Glutamatergic neuron (in vitro differentiated cells): ENCODE measurements at regions not wholly inside any gene's neighbourhood (a gene's known extent, or its start where the extent isn't known, plus 50 kb on each side); places are given as distances from the start of the nearest gene placed in this dataset.

ENCODE experiments used
- DNase-seq: peaks from one replicate; pipeline ENCODE4 v3.0.0; 2022
- H3K27ac Mint-ChIP-seq: one replicate; pipeline ENCODE4 v1.8.0; 2020; ENCODE audit warnings: mild to moderate bottlenecking, mixed read lengths, inconsistent platforms; ENCODE audit not compliant: unreplicated experiment
- H3K27me3 Mint-ChIP-seq: one replicate; pipeline ENCODE4 v1.8.0; 2020; ENCODE audit warnings: mild to moderate bottlenecking, moderate library complexity, mixed read lengths, inconsistent platforms; ENCODE audit not compliant: unreplicated experiment
- H3K36me3 Mint-ChIP-seq: one replicate; pipeline ENCODE4 v1.8.0; 2020; ENCODE audit warnings: mild to moderate bottlenecking, mixed read lengths, inconsistent platforms; ENCODE audit not compliant: unreplicated experiment
- H3K4me1 Mint-ChIP-seq: one replicate; pipeline ENCODE4 v1.8.0; 2020; ENCODE audit warnings: mild to moderate bottlenecking, low read depth, mixed read lengths, inconsistent platforms; ENCODE audit not compliant: unreplicated experiment
- H3K4me3 Mint-ChIP-seq: one replicate; pipeline ENCODE4 v1.8.0; 2020; ENCODE audit warnings: mild to moderate bottlenecking, mixed read lengths, inconsistent platforms; ENCODE audit not compliant: unreplicated experiment
- H3K9me3 Mint-ChIP-seq: one replicate; pipeline ENCODE4 v1.8.0; 2020; ENCODE audit warnings: mild to moderate bottlenecking, moderate library complexity, mixed read lengths, inconsistent platforms; ENCODE audit not compliant: unreplicated experiment
- CTCF ChIP-seq: fragments of 200-600 bp; sonication (generic); IDR thresholded peaks from one replicate; pipeline ENCODE4 v1.5.0; 2021; ENCODE audit not compliant: partially characterized antibody, unreplicated experiment

GRCh38 chr1:166221316-166221715, 54.5 kb upstream of the FAM78B start:
- DNase-seq: no peak
- peaks cover 34% of the 10 kb centered on the region for H3K36me3 Mint-ChIP-seq
- peaks cover 7% of the 10 kb centered on the region for H3K9me3 Mint-ChIP-seq
- peaks cover 3% of the 10 kb centered on the region for H3K27me3 Mint-ChIP-seq
- no peak overlapping the region for H3K27ac Mint-ChIP-seq
- TF ChIP-seq CTCF: no peak
- no peaks in the 10 kb centered on the region for H3K4me1 Mint-ChIP-seq
- H3K4me3 Mint-ChIP-seq: no peak overlapping the region

- Mint-ChIP-seq H3K9me3 (peaks cover 2% of the 10 kb centered on the region), H3K36me3 (peaks cover 23% of the 10 kb centered on the region), H3K4me1 (no peaks in the 10 kb centered on the region), H3K27me3 (no peaks in the 10 kb centered on the region), H3K27ac (no peak overlapping the region), H3K4me3 (no peak overlapping the region)
- no peak for TF ChIP-seq CTCF
- no peak for DNase-seq
Observed at GRCh38 chr1:166233750-166234366, 67.1 kb upstream of the FAM78B start.

GRCh38 chr1:166235728-166236127, 68.9 kb upstream of the FAM78B start:
- DNase-seq: no peak
- Mint-ChIP-seq H3K27me3 (no peaks in the 10 kb centered on the region), H3K4me3 (no peak overlapping the region), H3K27ac (no peak overlapping the region), H3K4me1 (no peaks in the 10 kb centered on the region), H3K36me3 (peaks cover 21% of the 10 kb centered on the region), H3K9me3 (peaks cover 2% of the 10 kb centered on the region)
- TF ChIP-seq CTCF: no peak

- no peak overlapping the region for H3K27ac Mint-ChIP-seq
- H3K27me3 Mint-ChIP-seq: no peaks in the 10 kb centered on the region
- H3K9me3 Mint-ChIP-seq: no peaks in the 10 kb centered on the region
- DNase-seq: no peak
- TF ChIP-seq CTCF: no peak
- no peak overlapping the region for H3K4me3 Mint-ChIP-seq
- H3K4me1 Mint-ChIP-seq: no peaks in the 10 kb centered on the region
- peaks cover 19% of the 10 kb centered on the region for H3K36me3 Mint-ChIP-seq
Observed at GRCh38 chr1:166237675-166238074, 70.9 kb upstream of the FAM78B start.

GRCh38 chr1:166253076-166253779, 86.4 kb upstream of the FAM78B start:
- H3K9me3 Mint-ChIP-seq: peaks cover 14% of the 10 kb centered on the region
- H3K36me3 Mint-ChIP-seq: peaks cover 37% of the 10 kb centered on the region
- no peak for DNase-seq
- no peaks in the 10 kb centered on the region for H3K4me1 Mint-ChIP-seq
- H3K27me3 Mint-ChIP-seq: peaks cover 9% of the 10 kb centered on the region
- no peak overlapping the region for H3K27ac Mint-ChIP-seq
- TF ChIP-seq CTCF: no peak
- H3K4me3 Mint-ChIP-seq: no peak overlapping the region
